ENCODE measurements at regions not wholly inside any gene's neighbourhood (a gene's known extent, or its start where the extent isn't known, plus 50 kb on each side); places are given as distances from the start of the nearest gene placed in this dataset.

DNA sequence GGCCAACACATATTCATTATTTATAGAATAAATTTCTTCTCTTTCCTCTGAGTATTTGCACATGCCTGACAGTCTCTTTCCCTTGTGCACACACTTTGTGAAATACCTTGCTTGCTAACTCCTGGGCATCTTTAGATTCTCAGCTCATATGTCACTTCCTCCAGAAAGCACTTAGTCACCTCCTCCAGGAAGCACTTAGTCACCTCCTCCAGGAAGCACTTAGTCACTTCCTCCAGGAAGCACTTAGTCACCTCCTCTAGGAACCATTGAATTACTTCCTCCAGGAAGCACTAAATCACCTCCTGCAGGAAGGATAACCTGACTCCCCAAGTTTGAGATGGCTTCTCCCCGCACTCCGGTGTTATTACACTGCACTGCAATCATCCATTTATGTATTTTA lies 462.5 kb upstream of the EEF2KMT start:
- TF ChIP-seq, protein P1, sequence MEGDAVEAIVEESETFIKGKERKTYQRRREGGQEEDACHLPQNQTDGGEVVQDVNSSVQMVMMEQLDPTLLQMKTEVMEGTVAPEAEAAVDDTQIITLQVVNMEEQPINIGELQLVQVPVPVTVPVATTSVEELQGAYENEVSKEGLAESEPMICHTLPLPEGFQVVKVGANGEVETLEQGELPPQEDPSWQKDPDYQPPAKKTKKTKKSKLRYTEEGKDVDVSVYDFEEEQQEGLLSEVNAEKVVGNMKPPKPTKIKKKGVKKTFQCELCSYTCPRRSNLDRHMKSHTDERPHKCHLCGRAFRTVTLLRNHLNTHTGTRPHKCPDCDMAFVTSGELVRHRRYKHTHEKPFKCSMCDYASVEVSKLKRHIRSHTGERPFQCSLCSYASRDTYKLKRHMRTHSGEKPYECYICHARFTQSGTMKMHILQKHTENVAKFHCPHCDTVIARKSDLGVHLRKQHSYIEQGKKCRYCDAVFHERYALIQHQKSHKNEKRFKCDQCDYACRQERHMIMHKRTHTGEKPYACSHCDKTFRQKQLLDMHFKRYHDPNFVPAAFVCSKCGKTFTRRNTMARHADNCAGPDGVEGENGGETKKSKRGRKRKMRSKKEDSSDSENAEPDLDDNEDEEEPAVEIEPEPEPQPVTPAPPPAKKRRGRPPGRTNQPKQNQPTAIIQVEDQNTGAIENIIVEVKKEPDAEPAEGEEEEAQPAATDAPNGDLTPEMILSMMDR (IDR thresholded peaks at IDR 0.05; ENCODE audit: extremely low read depth in 1 of 2, insufficient read depth in 1 of 2, low read depth in 1 of 2, low read length in 2 of 2) = no peak
- no peak for TF ChIP-seq EZH2 (IDR thresholded peaks at IDR 0.05; ENCODE audit: borderline replicate concordance, low read depth, low read length, severe bottlenecking)
- TF ChIP-seq, protein P2, sequence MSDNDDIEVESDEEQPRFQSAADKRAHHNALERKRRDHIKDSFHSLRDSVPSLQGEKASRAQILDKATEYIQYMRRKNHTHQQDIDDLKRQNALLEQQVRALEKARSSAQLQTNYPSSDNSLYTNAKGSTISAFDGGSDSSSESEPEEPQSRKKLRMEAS (IDR thresholded peaks at IDR 0.05; ENCODE audit: insufficient read depth, insufficient read length) = no peak
